SKM-1 treated with dmso at 0.1 percent for 144 hours (cell line): ENCODE measurements at regions not wholly inside any gene's neighbourhood (a gene's known extent, or its start where the extent isn't known, plus 50 kb on each side); places are given as distances from the start of the nearest gene placed in this dataset.
"Not testable (repeated sequence)": the region's sequence is repeated elsewhere in the genome, so short reads cannot be mapped to it uniquely, and the experiment has no call there.

Experiments
- DNase-seq: peaks from one replicate; lab custom pipeline; 2025; ENCODE audit not compliant: unreplicated experiment; lab: John Stamatoyannopoulos, UW

DNA sequence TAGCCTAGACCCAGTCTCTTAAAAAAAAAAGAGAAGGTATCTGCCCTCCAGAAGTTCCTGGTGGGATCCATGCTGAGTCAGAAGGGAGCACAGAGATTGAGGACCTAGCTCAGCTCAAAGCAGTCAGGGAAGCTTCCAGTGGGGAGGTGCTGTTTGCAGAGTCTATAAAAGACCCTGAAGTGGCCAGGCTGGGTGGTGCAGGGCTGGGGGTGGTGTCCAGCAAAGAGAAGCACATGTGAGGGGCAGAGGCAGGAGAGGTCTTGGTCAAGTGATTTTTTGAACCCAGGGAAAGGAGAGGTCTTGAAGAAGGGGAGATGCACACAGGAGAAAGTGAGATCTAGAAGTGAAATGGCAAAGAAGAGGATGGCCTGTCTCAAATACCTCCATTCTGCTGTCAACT is 130.4 kb upstream of the PODXL start:
- no peak for DNase-seq

DNA sequence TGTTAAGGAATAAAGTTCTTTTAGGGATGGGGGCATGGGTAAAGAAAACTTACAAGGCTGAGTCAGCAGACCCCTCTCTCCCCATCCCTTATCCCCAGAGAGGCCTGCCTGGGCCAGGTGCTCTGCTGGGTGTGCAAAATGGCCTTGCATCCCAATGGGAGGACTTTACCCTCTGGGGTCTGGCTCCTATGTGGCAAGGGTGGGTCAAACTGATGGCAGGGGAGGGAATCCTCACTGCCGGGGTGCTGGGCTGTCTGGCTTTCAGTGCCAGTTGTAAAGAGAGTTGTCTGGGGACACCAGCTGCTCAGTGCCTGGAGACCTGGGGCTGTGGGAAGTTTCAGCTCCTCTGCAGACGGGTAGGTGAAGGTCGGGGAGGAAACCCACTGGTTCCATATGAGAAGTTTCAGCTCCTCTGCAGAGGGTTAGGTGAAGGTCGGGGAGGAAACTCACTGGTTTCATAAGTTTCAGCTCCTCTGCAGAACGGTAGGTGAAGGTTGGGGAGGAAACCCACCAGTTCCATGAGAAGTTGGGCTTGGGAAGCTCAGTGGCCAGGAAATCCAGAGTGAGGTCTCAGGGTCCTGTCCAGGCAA is 127.2 kb upstream of the PODXL start:
- no peak for DNase-seq

DNA sequence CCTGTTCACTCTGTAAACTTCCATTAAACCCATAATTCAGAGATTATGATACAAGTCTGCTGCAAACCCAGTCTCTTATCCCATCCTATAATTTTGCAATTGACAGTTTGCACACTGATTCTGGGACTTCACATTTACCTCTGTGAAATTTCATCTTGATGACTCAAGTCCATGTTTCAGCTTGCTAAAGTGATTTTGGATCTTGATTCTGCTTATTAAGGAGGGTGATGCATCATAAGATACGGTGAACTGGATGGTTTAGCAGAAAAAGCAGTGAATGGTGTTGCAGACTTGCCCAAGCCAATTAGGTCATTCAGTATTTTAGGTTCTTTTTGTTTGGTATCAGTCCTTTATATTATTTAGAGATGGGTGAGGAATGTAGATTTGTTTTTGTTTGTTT is 125.5 kb upstream of the PODXL start:
- DNase-seq = no peak

DNA sequence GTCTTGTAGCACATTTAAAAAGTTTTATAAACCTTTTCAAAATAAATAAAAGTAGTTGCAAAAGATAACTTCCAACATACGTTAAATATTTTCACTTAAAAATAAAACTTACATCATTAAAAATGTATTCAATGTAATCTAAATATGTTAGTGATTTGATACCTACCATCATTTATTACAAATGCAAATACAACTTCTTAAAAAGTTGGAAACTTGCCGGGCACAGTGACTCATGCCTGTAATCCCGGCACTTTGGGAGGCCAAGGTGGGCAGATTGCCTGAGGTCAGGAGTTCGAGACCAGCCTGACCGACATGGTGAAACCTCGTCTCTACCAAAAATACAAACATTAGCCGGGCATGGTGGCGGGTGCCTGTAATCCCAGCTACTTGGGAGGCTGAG is 122.6 kb upstream of the PODXL start:
- not testable (repeated sequence) for DNase-seq

DNA sequence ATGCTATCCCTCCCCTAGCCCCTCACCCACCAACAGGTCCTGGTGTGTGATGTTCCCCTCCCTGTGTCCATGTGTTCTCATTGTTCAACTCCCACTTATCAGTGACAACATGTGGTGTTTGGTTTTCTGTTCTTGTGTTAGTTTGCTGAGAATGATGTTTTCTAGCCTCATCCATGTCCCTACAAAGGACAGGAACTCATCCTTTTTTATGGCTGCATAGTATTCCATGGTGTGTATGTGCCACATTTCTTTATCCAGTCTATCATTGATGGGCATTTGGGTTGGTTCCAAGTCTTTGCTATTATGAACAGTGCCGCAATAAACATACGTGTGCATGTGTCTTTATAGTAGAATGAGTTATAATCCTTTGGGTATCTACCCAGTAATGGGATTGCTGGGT is 120.4 kb upstream of the PODXL start:
- DNase-seq = not testable (repeated sequence)

DNA sequence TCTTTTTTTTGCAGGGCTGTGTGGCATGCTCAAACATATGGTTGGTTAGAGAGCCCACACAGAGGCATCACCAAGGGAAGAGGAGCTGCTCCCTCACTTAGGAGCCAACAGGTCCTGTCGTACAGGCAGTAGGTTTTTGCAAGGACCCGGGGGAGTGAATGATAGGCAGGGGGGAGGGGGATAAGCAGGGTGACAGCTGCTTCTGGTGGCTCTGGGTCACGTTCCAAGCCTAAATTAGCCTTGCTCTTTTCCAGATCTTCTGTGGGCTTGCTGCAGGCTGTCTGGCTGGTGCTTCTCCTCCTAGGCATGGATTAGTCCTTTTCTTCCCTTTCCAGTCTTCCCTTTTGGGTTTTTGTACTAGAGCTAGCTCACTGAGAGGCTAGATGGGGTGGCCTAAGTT is 117.7 kb upstream of the PODXL start:
- DNase-seq = no peak

DNA sequence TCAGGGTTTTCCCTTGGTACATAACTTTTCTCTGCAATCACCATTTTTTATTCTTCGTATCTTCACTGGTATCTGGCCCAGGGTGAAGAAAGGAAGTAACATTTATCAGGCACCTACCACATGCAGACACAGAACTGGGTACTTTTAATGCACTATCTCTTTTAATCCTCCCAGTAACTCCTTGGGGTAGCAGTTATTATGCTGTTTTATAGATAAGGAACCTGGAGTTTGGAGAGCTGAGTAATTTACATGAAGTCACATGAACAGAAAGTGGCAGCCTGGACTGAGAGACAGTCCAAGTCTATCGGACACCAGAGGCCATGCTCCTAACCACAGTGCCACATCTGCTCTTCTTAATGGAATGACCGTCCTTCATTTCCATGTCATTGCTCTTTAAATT is 117.1 kb upstream of the PODXL start:
- DNase-seq = no peak

DNA sequence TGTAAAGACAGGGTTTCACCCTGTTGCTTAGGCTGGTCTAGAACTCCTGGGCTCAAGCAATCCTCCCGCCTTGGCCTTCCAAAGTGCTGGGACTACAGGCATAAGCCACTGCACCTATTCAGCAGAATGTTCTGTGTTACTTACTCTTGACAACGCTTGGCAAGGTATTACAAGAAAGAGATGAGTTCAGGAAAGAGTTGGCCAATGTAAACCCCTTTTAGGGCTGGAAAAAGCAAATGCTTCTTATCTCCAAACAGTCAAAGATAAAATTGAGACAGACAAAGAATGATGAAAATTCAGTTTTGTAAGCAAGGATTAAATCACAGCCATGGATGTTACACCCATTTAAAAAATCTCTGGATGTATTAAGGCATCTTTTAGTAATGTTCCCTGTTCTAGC is 114.0 kb upstream of the PODXL start:
- no peak for DNase-seq

DNA sequence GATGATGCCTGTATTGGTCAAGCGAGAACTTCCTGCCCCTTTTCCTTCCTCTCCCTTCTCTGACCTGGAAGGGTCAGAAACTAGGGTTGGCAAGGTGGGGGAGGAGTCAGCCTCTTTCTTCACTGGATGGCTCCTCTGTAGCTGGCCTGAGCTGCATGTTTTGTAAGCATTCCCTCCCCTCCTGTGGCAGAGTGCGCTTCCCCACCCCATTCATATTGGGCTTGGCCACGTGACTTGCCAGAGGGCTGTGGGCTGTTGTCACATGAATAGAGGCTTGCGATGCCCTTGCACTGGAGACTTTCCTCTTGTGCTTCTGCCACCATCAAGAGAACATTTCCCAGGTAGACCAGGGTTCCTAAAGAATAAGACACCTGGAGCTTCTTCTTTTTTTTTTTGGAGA is 111.3 kb upstream of the PODXL start:
- no peak for DNase-seq

DNA sequence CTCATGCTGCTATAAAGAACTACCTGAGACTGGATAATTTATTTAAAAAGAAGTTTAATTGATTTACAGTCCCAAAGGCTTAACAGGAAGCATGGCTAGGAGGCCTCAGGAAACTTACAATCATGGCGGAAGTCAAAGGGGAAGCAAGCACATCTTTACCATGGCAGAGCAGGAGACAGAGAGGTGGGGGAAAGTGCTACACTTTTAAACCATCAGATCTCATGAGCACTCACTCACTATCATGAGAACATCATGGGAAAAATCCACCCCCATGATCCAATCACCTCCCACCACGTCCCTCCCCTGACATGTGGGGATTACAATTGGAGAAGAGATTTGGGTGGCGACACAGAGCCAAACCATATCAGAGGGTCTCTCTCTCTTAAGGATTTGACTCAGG is 108.6 kb upstream of the PODXL start:
- DNase-seq = no peak

DNA sequence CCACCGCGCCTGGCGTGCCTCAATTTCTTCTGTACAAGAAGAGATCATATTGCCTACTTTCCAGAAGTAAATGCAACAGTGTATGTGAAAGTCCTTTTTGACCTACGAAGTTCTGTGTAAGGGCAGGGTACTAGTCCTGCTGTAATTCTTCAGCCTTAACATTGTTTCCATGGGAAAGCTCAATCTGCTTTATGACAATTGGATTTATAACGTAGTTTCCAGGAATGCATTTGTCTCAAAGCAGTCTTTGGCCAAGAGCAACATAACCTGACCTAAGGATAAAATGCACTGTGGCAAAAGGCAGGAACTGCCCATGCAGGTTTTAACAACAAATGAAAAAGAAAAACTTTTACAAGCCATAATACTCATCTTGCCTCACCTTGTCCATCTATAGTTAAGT is 108.1 kb upstream of the PODXL start:
- DNase-seq = no peak

DNA sequence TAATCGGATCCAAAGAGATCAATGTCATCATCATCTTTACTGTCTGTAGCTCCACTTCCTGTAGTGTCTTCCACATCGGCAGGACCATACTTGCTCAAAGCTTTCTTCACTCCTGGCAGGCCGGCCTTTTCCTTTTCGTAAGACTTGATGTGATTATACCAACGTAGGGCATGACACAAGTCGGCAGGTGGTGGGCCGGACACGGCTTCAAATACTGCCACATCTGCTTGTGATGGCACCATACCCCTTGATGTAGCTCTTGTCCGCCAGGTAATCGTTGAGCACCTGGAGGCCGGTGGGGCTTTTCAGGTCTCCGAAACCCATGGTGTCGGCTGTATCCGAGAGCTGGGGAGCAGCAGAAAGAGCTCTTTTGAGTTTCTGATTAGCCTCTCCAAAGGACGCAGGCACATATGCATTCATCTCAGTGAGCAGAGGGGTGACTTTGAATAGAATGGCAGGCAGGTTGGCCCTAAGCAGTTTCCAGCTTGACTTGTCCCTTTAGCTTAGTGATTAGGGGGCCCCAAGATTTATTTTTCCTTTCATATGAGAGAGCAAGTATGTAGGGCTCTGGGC is 106.0 kb upstream of the PODXL start:
- DNase-seq = not testable (repeated sequence)

DNA sequence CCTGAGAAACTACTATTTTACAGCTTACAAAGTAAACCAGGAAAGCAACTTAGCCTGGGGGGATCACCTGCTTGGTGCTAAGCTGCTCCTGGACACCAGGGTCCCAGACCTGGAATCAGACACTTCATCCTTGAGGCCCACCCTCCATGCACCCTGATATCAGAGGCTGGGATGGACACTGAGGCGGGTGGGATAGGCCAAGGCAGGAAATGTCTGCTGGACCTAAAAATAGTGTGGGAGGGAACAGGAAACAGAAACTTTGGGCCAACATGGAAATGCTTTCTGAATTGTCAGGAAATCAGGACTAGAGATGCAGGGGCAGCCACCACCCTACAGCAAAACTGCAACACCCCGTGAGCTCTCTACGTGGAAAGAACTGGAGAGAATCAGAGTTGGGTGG is 101.5 kb upstream of the PODXL start:
- DNase-seq = no peak

DNA sequence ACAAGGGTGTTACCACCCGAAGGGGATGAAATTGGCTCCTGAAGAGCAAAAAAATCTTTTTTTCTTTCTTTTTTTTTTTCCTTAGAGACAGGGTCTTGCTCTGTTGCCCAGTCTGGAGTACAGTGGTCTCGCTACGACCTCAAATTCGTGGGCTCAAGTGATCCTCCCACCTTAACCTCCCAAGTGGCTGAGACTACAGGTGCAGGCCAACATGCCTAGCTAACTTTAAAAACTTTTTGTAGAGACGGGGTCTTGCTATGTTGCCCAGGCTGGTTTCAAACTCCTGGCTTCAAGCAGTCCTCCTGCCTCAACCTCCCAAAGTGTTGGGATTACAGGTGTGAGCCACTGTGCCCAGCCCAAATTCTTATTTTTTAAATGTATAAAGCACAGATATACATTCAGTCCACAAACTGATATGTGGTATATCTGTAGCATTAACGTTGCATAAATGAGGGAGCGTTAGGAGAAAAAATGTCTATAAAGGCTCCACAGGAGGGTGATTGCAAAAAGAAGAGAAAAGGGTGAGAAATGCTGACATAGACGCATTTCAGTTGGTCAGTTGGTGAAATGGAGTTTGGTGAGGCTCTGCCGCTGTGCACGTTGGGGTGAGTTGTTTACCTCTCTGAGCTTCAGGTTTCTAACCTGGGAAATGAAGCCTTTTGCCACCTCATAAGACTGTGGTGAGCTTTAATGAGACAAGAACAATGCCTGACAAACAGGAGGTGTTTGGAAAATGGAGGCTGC is 100.7 kb upstream of the PODXL start:
- no peak for DNase-seq

DNA sequence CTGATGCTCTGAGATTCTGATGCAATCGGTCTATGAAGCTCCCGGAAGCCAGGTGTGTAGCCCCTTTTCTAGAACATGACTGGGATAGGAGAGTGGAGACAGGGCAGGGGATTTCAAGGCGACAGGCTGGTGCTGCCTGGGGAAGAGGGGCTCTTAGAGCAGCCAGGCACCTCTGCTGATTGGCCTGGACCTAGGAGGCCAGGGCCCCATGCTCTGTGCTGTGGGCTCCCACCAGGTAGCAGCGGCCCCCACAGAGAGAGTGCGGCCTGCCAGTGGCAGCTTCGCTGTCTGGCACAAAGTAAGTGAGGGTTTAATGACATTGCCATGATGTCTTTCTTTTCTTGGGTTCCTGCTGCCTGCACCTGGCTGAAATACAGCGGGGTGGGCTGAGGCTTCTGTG is 99.4 kb upstream of the PODXL start:
- DNase-seq = no peak

DNA sequence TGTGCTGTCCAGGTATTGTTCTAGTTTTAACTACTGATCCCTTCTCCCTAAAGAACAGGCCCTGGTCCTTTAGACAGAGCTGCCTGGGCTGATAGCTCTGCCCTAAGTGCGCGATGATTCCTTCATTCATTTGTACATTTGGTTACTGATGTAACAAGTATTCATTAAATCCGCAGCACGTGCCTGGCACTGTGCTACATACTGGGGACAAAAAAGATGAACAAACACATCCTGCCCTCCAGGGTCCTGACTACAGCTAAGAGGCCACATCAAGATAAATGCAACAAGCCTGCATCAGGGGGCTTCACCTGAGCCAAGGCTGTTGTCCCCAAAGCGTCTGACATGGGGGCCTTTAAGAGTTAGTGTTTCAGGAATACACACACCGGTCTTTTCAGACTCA is 99.0 kb upstream of the PODXL start:
- no peak for DNase-seq

DNA sequence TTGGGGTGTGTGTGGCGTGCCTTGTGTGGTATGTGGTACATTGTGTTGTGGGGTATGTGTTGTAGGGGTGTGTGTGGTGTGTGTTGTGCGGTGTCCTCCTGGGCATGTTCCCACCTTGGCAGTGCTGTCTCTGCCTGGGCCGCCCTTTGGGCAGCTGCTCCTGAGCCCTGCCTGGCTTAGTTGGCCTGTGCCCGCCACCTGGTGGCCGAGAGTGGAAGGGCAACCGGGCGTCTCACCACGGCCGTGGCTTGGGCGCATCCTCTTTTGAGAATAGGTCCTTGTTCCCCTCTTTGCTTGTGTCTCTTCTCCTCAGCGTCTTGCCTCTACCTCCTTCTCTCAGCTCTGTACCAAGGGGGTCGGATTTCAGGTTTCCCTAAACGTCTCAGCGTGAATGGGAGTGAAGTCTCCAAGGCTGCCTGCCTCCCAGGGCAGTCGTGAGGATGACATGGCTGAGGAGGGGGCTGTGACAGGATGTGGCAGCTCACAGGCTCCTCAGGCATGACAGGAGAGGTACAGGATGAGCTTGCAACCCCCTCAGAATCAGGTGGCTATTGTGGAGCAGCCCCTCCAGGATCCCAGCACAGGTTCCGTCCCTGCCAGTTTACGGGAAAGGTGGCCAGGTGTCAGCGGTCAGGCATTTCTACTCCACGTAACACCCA is 98.4 kb upstream of the PODXL start:
- DNase-seq = peak; percentile 66

DNA sequence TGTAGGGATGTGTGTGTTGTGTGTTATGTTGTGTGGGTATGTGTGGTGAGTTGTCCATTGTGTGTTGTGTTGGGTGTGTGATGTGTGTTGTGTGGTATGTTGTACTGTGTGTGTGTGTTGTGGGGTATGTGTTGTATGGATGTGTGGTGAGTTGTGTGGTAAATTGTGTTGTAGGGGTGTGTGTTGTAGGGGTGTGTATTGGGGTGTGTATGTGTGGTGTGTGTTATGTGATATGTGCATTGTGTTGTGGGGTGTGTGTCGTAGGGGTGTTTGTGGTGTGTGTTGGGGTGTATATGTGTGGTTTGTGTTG is 97.8 kb upstream of the PODXL start:
- DNase-seq = no peak

DNA sequence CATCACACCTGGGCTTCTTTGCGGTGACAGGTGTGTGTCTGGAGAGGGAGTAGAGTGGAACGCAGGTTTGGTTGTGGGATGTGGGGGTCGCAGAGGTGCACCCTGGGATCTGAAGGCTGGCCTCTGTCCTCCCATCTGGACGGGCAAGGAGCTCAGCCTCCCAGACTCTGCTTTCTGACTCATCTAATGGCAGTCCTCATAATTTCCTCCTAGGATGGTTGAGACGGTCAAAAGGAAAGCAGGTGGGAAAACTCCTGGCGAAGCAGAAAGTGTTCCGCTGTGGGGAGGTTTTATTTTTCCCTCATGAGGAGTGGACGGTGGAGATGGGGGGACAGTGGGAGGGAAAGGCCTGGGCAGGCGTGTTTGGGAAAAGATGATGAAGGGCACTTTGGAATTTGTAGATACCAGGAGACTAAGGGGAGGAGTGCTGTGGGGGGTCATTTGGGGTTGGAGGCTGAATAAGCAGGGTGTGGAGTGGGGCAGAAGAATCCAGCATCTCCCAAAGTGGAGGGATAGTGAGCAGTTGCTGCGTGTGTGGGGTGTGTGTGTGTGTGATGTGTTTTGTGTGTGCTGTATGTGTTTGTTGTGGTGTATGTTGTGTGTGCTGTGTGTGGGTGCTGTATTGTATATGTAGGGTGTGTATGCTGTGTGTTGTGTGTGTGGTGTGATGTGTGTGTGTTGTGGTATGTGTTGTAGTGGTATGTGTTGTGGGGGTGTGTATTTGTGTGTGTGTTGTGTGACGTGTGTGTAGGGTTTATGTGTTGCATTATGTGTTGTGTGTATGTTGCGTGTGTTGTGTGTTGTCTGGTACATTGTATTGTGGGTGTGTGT is 97.2 kb upstream of the PODXL start:
- DNase-seq = no peak

DNA sequence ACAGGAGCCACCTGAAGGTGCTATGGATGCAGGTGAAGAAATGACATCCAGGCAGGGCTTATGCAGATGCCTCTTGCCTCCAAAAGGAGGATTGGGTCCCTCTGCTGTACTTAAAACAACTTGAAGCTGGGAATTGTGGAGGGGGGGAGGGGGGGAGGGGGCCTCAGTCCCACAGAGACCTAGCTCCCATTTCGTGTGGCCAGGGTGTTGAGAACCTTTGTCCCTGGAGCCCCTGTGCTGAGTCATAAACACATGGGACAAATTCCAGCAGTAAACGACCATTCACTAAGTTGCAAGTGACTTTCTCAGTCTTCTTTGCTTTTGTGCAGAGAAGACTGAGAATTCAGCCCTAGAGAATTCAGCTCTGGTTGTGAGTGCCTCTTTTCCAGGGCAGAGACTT is 96.5 kb upstream of the PODXL start:
- DNase-seq = no peak

DNA sequence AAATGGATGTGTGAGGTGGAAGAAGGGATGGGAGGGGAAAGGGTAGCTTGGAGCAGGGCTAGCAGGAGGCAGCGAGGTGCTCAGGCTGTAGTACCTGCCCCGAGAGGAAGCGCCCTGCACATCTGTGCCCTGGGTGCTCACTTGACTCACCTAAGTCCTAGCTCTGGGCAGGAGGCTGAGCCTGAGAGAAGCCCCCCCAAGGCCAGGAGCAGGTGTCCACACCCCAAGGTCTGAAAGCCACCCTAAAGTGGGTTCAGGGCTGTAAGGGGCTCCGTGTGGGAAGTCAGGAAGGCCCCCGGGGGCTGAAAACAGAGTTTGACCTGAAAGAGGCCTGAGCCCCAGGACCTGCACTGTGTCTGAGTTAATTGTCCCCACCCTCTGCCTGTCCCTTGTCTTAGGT is 95.8 kb upstream of the PODXL start:
- no peak for DNase-seq

DNA sequence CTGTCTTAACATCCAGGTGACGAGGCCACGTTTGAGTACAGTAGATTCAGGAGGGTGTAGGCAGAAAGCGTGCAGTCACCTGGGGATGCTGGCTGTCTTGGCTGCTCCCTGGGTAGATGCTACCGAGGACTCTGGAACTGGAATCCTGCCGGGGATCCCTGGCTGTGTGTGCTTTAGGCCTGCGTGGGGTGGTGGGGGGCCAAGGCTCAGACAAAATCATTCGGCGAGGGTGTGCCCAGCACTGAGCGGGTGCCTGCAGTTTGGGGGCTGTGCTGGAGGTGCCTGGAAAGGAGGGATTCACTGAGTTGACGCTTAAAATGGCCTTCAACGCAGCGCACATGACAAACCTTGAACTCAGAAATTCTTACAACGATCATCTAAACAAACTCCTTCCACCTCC is 93.5 kb upstream of the PODXL start:
- no peak for DNase-seq
